GM21528 (cell line): ENCODE measurements at regions not wholly inside any gene's neighbourhood (a gene's known extent, or its start where the extent isn't known, plus 50 kb on each side); places are given as distances from the start of the nearest gene placed in this dataset.

Experiments
- ATAC-seq: cut with Tn5 transposase; IDR thresholded peaks from one replicate; pipeline ENCODE4 v1.9.1; 2021; ENCODE audit warnings: mild to moderate bottlenecking, moderate library complexity; ENCODE audit not compliant: unreplicated experiment, low FRiP score

GRCh38 chr3:18295171-18295920 lies 129.8 kb downstream of the SATB1 start:
- peak; percentile 99 for ATAC-seq

GRCh38 chr3:18290157-18290556 lies 135.0 kb downstream of the SATB1 start:
- no peak for ATAC-seq

GRCh38 chr3:18288243-18288642 lies 136.9 kb downstream of the SATB1 start:
- no peak for ATAC-seq

DNA sequence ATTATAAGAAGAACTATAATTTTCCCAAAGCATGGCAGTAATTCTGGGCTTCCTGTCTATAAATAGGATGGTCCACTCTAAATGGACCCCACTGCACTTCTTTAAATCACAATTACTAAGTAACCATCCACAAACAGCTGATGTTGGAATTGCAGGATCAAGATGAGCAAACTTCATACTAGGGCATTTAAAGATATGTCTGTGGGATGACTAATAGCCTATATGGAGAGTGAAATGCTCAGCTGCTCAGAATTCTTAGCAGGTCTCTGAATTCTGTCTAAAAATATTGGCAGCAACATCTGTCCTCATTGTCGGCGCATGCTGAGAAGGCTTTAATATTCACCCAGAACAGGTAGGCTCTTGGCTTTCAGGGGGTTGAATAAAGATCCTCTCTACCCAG lies 140.4 kb downstream of the SATB1 start:
- no peak for ATAC-seq

- ATAC-seq = no peak
Observed at GRCh38 chr3:18283680-18284079, 141.5 kb downstream of the SATB1 start.

GRCh38 chr3:18282507-18282906 lies 142.6 kb downstream of the SATB1 start:
- no peak for ATAC-seq

DNA sequence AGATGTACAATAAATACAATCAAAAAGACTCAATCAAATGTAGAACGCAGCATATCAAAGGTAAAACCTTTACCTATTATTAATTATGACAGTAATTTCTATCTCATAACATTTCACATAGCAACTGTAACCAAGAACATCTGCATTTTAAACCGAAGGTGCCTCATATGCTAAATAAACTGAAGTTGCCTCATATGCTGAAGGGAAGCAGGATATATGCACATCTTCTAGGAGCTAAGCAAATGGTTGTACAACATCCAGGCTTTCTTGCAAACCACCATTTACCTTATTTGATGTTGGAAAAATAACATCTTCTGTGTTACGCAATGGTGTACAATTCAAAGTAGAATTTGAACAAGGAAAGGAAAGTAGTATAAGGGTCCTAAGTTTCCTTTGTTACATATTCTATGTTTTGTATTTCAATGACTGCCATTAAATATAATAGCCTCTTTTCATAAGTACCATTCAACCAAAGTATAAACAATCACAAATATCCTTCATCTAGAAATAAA lies 145.9 kb downstream of the SATB1 start:
- ATAC-seq = no peak

DNA sequence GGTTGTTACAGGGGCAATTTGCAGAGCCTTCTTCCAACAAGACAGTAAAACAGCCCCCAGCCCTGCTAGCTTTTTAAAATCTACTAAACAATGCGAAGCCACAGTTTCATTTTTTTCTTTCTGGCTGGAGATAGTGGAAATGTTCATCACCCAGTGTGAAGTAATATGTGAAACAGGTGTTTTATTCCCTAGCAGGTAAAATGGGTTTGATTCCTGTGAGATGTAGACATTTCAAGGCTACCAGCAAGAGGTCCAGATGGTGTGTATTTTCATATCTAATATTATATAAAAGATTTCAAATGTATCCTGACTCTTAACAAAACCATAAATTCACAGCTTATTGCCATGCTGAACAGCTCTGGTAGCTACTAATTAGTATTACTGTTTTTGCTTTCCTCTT lies 160.3 kb downstream of the SATB1 start:
- ATAC-seq = no peak

DNA sequence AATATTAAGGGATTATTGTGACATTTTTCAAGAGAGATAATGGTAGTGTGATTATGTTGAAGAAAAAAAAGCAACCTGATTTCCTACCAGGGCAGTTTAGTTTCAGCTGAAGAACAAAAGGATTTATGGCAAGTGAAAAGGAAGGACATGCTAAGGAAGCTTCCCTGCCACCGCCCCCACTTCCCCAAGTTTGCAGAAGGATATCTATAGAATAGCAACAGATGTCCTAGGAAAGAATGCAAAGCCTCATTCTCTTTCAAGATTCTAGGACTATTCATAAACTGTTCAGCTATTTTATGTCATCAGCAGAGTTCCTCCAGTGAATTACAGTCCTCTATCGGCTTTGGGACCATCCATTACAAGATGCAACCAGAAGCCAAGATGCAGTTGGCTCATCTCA lies 160.8 kb downstream of the SATB1 start:
- ATAC-seq = no peak

DNA sequence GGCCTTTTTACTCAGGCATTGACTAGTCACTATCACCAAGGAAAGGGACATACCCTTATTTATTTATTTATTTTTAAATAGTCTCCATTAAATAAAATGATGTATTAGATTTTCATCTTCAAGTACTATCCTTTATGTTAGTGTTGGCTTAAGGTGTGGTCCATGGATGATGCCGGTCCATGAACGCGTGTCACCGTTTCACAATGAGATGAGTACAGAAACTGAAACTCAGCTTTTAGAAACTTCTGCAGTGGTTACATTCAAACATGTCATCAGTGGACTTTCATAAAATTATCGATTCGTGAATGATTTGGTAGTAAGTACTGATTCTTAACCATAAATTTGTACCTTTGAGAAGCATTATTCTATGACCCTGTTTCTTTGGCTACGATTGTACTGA lies 166.6 kb downstream of the SATB1 start:
- no peak for ATAC-seq

DNA sequence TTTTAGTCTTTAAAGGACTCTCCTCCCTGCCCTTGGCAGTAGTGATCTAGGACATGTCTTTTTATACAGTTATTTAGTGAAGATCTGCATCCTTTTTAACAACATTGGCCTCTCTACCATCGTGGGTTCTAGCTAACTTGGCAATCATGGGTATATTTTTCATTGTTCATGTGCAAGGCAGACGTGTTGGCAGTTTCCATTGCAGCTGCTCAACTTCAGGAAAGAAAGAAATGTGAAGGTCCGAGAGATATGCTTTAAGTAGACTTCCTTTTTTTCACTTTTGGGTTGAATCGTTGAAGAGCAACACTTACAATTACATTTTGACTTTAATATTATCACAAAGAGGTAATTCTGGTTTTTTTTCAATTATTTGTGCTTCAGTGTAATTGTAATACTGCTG lies 172.6 kb downstream of the SATB1 start:
- no peak for ATAC-seq

DNA sequence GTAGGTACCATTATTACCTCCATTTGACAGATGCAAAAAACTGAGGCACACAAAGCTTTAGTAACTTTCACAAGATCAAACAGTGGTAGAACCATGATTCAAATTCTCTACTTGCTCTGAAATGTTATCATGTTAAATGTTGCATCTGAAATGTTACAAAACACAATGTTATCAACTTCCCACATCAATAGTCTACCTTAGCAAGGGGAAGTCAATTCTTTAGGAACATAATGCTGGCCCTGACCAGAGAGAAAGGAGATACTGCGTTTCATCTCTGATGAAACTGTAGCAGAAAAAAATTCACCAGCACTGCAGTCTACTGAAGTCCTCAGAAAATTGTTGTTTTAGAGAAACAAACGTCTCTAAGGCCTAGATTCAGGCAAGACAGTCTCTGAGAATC lies 174.1 kb downstream of the SATB1 start:
- ATAC-seq = no peak

- no peak for ATAC-seq
Observed at GRCh38 chr3:18249126-18249525, 176.0 kb downstream of the SATB1 start.

DNA sequence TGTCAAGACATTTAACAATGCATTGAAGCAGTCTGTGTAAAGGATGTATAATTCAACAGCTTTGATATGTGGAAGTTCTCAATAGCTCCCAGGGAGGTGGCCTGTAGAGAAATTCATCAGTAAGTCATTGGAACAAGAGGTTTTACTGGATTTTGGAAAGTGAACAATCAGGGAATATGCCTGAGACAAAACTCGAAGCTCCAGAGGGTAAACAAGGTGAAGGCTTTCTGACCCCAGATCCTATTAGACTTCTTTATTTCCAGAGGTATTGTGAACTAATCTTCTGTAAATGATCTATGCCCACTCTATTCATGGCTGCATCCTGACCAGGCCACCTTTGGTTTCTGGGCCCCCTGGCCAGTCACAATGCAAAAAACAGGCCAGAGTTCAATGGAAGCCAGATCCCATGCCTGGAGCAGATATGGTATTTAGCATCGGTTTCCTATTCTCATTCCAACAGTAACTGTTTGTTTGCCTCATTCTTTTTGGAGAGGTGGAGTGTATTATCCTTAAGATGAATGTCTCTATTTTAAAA lies 177.3 kb downstream of the SATB1 start:
- ATAC-seq = no peak

GRCh38 chr3:18247139-18247695 lies 177.9 kb downstream of the SATB1 start:
- no peak for ATAC-seq

GRCh38 chr3:18246336-18247060 lies 178.6 kb downstream of the SATB1 start:
- no peak for ATAC-seq

- no peak for ATAC-seq
Observed at GRCh38 chr3:18245721-18246120, 179.4 kb downstream of the SATB1 start.

DNA sequence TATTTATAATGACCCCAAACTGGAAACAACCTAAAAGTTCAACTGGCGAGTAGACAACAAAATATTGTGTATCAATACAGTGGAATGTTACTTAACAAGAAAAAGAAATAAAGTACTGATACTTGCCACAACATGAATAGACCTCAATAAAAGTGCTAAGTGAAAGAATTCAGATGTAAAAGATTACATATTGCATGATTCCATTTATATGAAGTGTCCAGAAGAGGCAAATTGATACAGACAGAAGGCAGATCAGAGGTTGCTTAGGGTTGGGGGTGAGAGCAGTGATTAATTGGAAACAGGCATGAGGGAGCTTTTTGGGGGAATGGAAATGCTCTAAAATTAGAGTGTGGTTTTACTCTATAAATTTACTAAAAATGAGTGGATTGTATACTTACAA lies 183.3 kb downstream of the SATB1 start:
- no peak for ATAC-seq

- ATAC-seq = no peak
Observed at GRCh38 chr3:18239674-18240073, 185.5 kb downstream of the SATB1 start.

- ATAC-seq = no peak
Observed at GRCh38 chr3:18238746-18239331, 186.3 kb downstream of the SATB1 start.

DNA sequence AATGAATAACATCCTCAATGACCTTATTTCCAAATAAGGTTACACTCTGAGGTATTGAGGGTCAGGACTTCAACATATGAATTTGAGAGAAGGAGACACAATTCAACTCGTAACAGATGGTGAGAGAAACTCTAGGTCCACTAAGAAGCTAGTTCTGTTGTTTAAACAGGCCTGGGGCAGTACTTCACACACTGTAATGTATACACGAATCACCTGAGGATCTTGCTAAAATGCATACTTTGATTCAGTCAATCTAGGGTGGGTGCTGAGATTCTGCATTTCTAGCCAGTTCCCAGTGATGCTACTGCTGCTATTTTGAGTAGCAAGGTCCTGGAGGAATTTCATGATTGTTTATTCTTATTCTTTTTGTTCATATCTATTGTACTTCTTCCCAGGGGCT lies 186.8 kb downstream of the SATB1 start:
- no peak for ATAC-seq
